GM21367 (cell line): ENCODE measurements at regions not wholly inside any gene's neighbourhood (a gene's known extent, or its start where the extent isn't known, plus 50 kb on each side); places are given as distances from the start of the nearest gene placed in this dataset.

Experiments used
- ATAC-seq: cut with Tn5 transposase; IDR thresholded peaks from one replicate; pipeline ENCODE4 v1.9.1; 2021; ENCODE audit not compliant: unreplicated experiment

- no peak for ATAC-seq
Measured at GRCh38 chr3:6805236-6805635, 55.7 kb upstream of the GRM7 start.

GRCh38 chr3:6806991-6807390, 53.9 kb upstream of the GRM7 start:
- no peak for ATAC-seq

GRCh38 chr3:6807967-6808588, 52.8 kb upstream of the GRM7 start:
- no peak for ATAC-seq

GRCh38 chr3:6809349-6809748, 51.6 kb upstream of the GRM7 start:
- ATAC-seq, result no peak
